ENCODE measurements at regions not wholly inside any gene's neighbourhood (a gene's known extent, or its start where the extent isn't known, plus 50 kb on each side); places are given as distances from the start of the nearest gene placed in this dataset.

DNA sequence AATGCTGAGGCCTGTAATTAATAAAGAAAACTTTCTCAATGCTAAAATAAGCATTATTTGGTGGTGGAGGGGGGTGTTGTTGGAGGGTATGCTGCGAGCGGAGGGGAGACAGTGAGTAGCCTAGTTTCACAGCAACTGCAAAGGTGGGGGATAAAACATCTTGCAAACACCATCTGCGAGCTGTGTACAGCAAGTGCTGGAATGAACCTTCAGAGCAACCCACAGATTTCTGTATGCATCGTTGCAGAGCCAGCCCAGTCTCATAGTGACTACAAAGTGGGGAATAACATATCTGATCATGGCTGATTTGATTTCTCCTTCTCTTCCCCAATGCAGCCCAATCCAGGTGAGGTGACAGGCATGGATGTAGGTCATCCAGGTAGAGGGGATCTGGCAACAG lies 80.7 kb upstream of the COG2 start:
- TF ChIP-seq, protein P1, sequence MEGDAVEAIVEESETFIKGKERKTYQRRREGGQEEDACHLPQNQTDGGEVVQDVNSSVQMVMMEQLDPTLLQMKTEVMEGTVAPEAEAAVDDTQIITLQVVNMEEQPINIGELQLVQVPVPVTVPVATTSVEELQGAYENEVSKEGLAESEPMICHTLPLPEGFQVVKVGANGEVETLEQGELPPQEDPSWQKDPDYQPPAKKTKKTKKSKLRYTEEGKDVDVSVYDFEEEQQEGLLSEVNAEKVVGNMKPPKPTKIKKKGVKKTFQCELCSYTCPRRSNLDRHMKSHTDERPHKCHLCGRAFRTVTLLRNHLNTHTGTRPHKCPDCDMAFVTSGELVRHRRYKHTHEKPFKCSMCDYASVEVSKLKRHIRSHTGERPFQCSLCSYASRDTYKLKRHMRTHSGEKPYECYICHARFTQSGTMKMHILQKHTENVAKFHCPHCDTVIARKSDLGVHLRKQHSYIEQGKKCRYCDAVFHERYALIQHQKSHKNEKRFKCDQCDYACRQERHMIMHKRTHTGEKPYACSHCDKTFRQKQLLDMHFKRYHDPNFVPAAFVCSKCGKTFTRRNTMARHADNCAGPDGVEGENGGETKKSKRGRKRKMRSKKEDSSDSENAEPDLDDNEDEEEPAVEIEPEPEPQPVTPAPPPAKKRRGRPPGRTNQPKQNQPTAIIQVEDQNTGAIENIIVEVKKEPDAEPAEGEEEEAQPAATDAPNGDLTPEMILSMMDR (conservative IDR thresholded peaks at IDR 0.05 in 1 of 2, IDR thresholded peaks at IDR 0.05 in 1 of 2; ENCODE audit: extremely low read depth in 1 of 2, insufficient read depth in 1 of 2, low read depth in 1 of 2, low read length in 2 of 2): no peak
- TF ChIP-seq EZH2 (IDR thresholded peaks at IDR 0.05; ENCODE audit: borderline replicate concordance, low read length): no peak
